ENCODE measurements at regions not wholly inside any gene's neighbourhood (a gene's known extent, or its start where the extent isn't known, plus 50 kb on each side); places are given as distances from the start of the nearest gene placed in this dataset.

DNA sequence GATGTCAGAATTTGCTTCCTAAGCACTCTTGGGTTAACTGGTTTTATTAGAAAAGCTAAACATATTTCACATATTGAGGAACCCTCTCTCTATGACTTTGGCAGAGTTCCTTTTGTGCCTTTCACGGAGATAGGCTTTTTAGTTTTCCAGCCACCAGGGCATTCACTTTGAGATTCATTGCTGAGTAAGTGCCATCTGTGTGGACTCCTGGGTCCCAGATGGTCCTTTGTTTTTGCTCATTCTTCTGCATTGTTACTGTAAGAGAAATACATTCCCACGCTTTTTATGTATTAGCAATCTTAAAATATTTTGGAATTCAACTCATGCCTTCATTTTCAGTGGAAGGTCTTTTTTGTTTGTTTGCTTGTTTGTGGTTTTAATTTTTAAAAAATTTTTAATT is 76.3 kb upstream of the PHACTR2 start:
- TF ChIP-seq, protein P1, sequence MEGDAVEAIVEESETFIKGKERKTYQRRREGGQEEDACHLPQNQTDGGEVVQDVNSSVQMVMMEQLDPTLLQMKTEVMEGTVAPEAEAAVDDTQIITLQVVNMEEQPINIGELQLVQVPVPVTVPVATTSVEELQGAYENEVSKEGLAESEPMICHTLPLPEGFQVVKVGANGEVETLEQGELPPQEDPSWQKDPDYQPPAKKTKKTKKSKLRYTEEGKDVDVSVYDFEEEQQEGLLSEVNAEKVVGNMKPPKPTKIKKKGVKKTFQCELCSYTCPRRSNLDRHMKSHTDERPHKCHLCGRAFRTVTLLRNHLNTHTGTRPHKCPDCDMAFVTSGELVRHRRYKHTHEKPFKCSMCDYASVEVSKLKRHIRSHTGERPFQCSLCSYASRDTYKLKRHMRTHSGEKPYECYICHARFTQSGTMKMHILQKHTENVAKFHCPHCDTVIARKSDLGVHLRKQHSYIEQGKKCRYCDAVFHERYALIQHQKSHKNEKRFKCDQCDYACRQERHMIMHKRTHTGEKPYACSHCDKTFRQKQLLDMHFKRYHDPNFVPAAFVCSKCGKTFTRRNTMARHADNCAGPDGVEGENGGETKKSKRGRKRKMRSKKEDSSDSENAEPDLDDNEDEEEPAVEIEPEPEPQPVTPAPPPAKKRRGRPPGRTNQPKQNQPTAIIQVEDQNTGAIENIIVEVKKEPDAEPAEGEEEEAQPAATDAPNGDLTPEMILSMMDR (IDR thresholded peaks at IDR 0.05; ENCODE audit: insufficient read depth, low read length, severe bottlenecking), result no peak
- Histone ChIP-seq H3K4me3 (ENCODE audit: low read depth, low read length) (no peak overlapping the region), H3K36me3 (ENCODE audit: control insufficient read depth, insufficient read depth, low read length) (no peaks in the 10 kb centered on the region), H3K27me3 (ENCODE audit: control insufficient read depth, insufficient read depth, low read length) (no peaks in the 10 kb centered on the region)
- DNase-seq (ENCODE audit: low read depth) (no peak), FAIRE-seq (no peak)

- TF ChIP-seq, protein P1 (IDR thresholded peaks at IDR 0.05; ENCODE audit: insufficient read depth, low read length, severe bottlenecking), result no peak
- Histone ChIP-seq H3K36me3 (ENCODE audit: control insufficient read depth, insufficient read depth, low read length) (no peaks in the 10 kb centered on the region), H3K4me3 (ENCODE audit: low read depth, low read length) (no peak overlapping the region), H3K27me3 (ENCODE audit: control insufficient read depth, insufficient read depth, low read length) (no peaks in the 10 kb centered on the region)
- DNase-seq (ENCODE audit: low read depth) (no peak), FAIRE-seq (no peak)
Observed at GRCh38 chr6:143600821-143601220, 76.9 kb upstream of the PHACTR2 start.

GRCh38 chr6:143598466-143599080 is 79.2 kb upstream of the PHACTR2 start:
- TF ChIP-seq, protein P1 (IDR thresholded peaks at IDR 0.05; ENCODE audit: insufficient read depth, low read length, severe bottlenecking), result no peak
- H3K4me3 ChIP-seq (ENCODE audit: low read depth, low read length), result no peak overlapping the region
- H3K36me3 ChIP-seq (ENCODE audit: control insufficient read depth, insufficient read depth, low read length), result no peaks in the 10 kb centered on the region
- FAIRE-seq, result no peak
- no peak for DNase-seq (ENCODE audit: low read depth)
- H3K27me3 ChIP-seq (ENCODE audit: control insufficient read depth, insufficient read depth, low read length), result no peaks in the 10 kb centered on the region

GRCh38 chr6:143596866-143597265 is 80.9 kb upstream of the PHACTR2 start:
- no peak overlapping the region for H3K4me3 ChIP-seq (ENCODE audit: low read depth, low read length)
- FAIRE-seq (no peak), DNase-seq (ENCODE audit: low read depth) (no peak)
- TF ChIP-seq, protein P1 (IDR thresholded peaks at IDR 0.05; ENCODE audit: insufficient read depth, low read length, severe bottlenecking), result no peak
- no peaks in the 10 kb centered on the region for H3K36me3 ChIP-seq (ENCODE audit: control insufficient read depth, insufficient read depth, low read length)
- no peaks in the 10 kb centered on the region for H3K27me3 ChIP-seq (ENCODE audit: control insufficient read depth, insufficient read depth, low read length)

- TF ChIP-seq, protein P1 (IDR thresholded peaks at IDR 0.05; ENCODE audit: insufficient read depth, low read length, severe bottlenecking), result no peak
- FAIRE-seq (no peak), DNase-seq (ENCODE audit: low read depth) (no peak)
- Histone ChIP-seq H3K4me3 (ENCODE audit: low read depth, low read length) (no peak overlapping the region), H3K27me3 (ENCODE audit: control insufficient read depth, insufficient read depth, low read length) (no peaks in the 10 kb centered on the region), H3K36me3 (ENCODE audit: control insufficient read depth, insufficient read depth, low read length) (no peaks in the 10 kb centered on the region)
Observed at GRCh38 chr6:143595251-143596036, 82.3 kb upstream of the PHACTR2 start.
